ENCODE measurements at regions not wholly inside any gene's neighbourhood (a gene's known extent, or its start where the extent isn't known, plus 50 kb on each side); places are given as distances from the start of the nearest gene placed in this dataset.
"Not testable (repeated sequence)": the region's sequence is repeated elsewhere in the genome, so short reads cannot be mapped to it uniquely, and the experiment has no call there.

GRCh38 chr12:84406720-84407119, 505.9 kb downstream of the SLC6A15 start:
- TF ChIP-seq CTCF (tag by site-specific recombination; IDR thresholded peaks at IDR 0.05); ZNF670 (tag by site-specific recombination; IDR thresholded peaks at IDR 0.05; ENCODE audit: low read depth); REPIN1 (tag by site-specific recombination; IDR thresholded peaks at IDR 0.05; ENCODE audit: low read depth); ZNF560 (tag by site-specific recombination; IDR thresholded peaks at IDR 0.05; ENCODE audit: borderline replicate concordance); ZSCAN16 (tag by site-specific recombination; IDR thresholded peaks at IDR 0.05); ZNF785 (tag by site-specific recombination; IDR thresholded peaks at IDR 0.05); ZNF121 (tag by site-specific recombination; IDR thresholded peaks at IDR 0.05); ZBTB7A (tag by site-specific recombination; IDR thresholded peaks at IDR 0.05; ENCODE audit: low read depth); MYNN (tag by site-specific recombination; IDR thresholded peaks at IDR 0.05; ENCODE audit: borderline replicate concordance); TCF7L2 (IDR thresholded peaks at IDR 0.05; ENCODE audit: borderline replicate concordance, low read depth, low read length); ZNF280D (tag by site-specific recombination; IDR thresholded peaks at IDR 0.05); ZNF548 (tag by site-specific recombination; IDR thresholded peaks at IDR 0.05): not testable (repeated sequence)
